IMR-90 (cell line): ENCODE measurements at regions not wholly inside any gene's neighbourhood (a gene's known extent, or its start where the extent isn't known, plus 50 kb on each side); places are given as distances from the start of the nearest gene placed in this dataset.

Experiments
- ATAC-seq: fragments of 200-7000 bp; cut with Tn5 transposase; 2 replicates; pipeline ENCODE4 v1.9.1; 2020; ENCODE audit warnings: low read depth, mild to moderate bottlenecking, moderate library complexity
- BruUV-seq: library from RNA; stranded (reverse); fragments of 400-500 nt; replicated peaks from 2 replicates; lab custom pipeline; 2021; lab: Mats Ljungman, UMichigan
- CTCF ChIA-PET: fragments of 300-600 bp; formaldehyde crosslinking; extraction: SDS; loops from one replicate; lab custom pipeline; 2021; ENCODE audit warnings: antibody characterized with exemption; lab: Yijun Ruan, JAX
- POLR2A ChIA-PET: fragments of 300-600 bp; sonication (Branson Sonifier 250); formaldehyde crosslinking; loops from one replicate; lab custom pipeline; 2022; ENCODE audit warnings: antibody characterized with exemption; ENCODE audit not compliant: unreplicated experiment; lab: Charles Lee
- DNase-seq: peaks from one replicate; pipeline ENCODE4 v3.0.0; 2013
- H2AFZ ChIP-seq: replicated peaks from 2 replicates; pipeline ENCODE3; 2013; ENCODE audit warnings: low read length, mild to moderate bottlenecking; ENCODE audit not compliant: poor library complexity
- H2AK5ac ChIP-seq: 2 replicates; pipeline ENCODE4 v1.6.1; 2013; ENCODE audit warnings: low read depth, low read length, inconsistent platforms
- H2AK9ac ChIP-seq: replicated peaks from 2 replicates; pipeline ENCODE3; 2013; ENCODE audit warnings: mild to moderate bottlenecking, low read depth, low read length, moderate library complexity; ENCODE audit not compliant: poor library complexity
- H2BK120ac ChIP-seq: 2 replicates; pipeline ENCODE4 v1.6.1; 2013; ENCODE audit warnings: low read depth, low read length, inconsistent platforms
- H2BK15ac ChIP-seq: 3 replicates; pipeline ENCODE4 v1.6.1; 2013; ENCODE audit warnings: low read depth, low read length, inconsistent platforms
- H2BK20ac ChIP-seq: 2 replicates; pipeline ENCODE4 v1.6.1; 2013; ENCODE audit warnings: low read depth, mild to moderate bottlenecking, inconsistent platforms, low read length, moderate library complexity
- H2BK5ac ChIP-seq: 2 replicates; pipeline ENCODE4 v1.6.1; 2013; ENCODE audit warnings: mild to moderate bottlenecking, low read depth, low read length, inconsistent platforms; ENCODE audit not compliant: poor library complexity, severe bottlenecking
- H3K14ac ChIP-seq: replicated peaks from 2 replicates; pipeline ENCODE4 v1.6.1; 2013; ENCODE audit warnings: low read depth, low read length, inconsistent platforms
- H3K18ac ChIP-seq: 2 replicates; pipeline ENCODE4 v1.6.1; 2013; ENCODE audit warnings: low read depth, low read length, control low read depth
- H3K23ac ChIP-seq: 2 replicates; pipeline ENCODE4 v1.6.1; 2013; ENCODE audit warnings: low read depth, low read length, inconsistent platforms
- H3K27ac ChIP-seq: 2 replicates; pipeline ENCODE4 v1.5.1; 2013; ENCODE audit warnings: mild to moderate bottlenecking, control low read depth, low read length; ENCODE audit not compliant: insufficient read depth
- H3K27me3 ChIP-seq: 2 replicates; pipeline ENCODE4 v1.6.1; 2013; ENCODE audit warnings: low read length; ENCODE audit not compliant: control insufficient read depth, insufficient read depth
- H3K36me3 ChIP-seq: 2 replicates; pipeline ENCODE4 v1.6.1; 2013; ENCODE audit warnings: low read length, mixed read lengths; ENCODE audit not compliant: control insufficient read depth, insufficient read depth
- H3K4ac ChIP-seq: 2 replicates; pipeline ENCODE4 v1.6.1; 2013; ENCODE audit warnings: low read depth, low read length, inconsistent platforms
- H3K4me1 ChIP-seq: 2 replicates; pipeline ENCODE4 v1.6.1; 2013; ENCODE audit warnings: low read length, mixed read lengths; ENCODE audit not compliant: control insufficient read depth, insufficient read depth
- H3K4me2 ChIP-seq: 2 replicates; pipeline ENCODE4 v1.6.1; 2013; ENCODE audit warnings: low read depth, mild to moderate bottlenecking, control low read depth, low read length, moderate library complexity
- H3K4me3 ChIP-seq: 2 replicates; pipeline ENCODE4 v1.5.1; 2013; ENCODE audit warnings: low read depth, mild to moderate bottlenecking, control low read depth, low read length, moderate library complexity; ENCODE audit not compliant: insufficient read depth
- H3K56ac ChIP-seq: 2 replicates; pipeline ENCODE4 v1.6.1; 2013; ENCODE audit warnings: low read length, inconsistent platforms; ENCODE audit not compliant: insufficient read depth; ENCODE audit errors: extremely low read depth
- H3K79me1 ChIP-seq, 2 experiments: 2 replicates each; pipeline ENCODE4 v1.6.1; 2013; ENCODE audit warnings: low read length in 2 of 2, inconsistent platforms in 1 of 2, low read depth in 1 of 2
- H3K9ac ChIP-seq: 2 replicates; pipeline ENCODE4 v1.6.1; 2013; ENCODE audit warnings: low read depth, low read length, control low read depth
- H3K9me1 ChIP-seq: 2 replicates; pipeline ENCODE4 v1.6.1; 2013; ENCODE audit warnings: low read length, inconsistent platforms; ENCODE audit not compliant: insufficient read depth
- H3K9me3 ChIP-seq: 2 replicates; pipeline ENCODE4 v1.6.1; 2013; ENCODE audit warnings: low read length; ENCODE audit not compliant: control insufficient read depth, insufficient read depth
- H4K20me1 ChIP-seq: 2 replicates; pipeline ENCODE4 v1.6.1; 2013; ENCODE audit warnings: low read length, inconsistent platforms; ENCODE audit not compliant: insufficient read depth
- H4K5ac ChIP-seq: 2 replicates; pipeline ENCODE4 v1.6.1; 2013; ENCODE audit warnings: mild to moderate bottlenecking, low read depth, low read length, control low read depth
- H4K8ac ChIP-seq, 2 experiments: 2 replicates each; pipeline ENCODE4 v1.6.1; 2013; ENCODE audit warnings: low read depth in 2 of 2, low read length in 2 of 2, control low read depth in 1 of 2, inconsistent platforms in 1 of 2
- H4K91ac ChIP-seq: 2 replicates; pipeline ENCODE4 v1.6.1; 2013; ENCODE audit warnings: low read depth, low read length, inconsistent platforms; ENCODE audit not compliant: insufficient read depth
- BHLHE40 ChIP-seq: fragments of 150-350 bp; IDR thresholded peaks from 2 replicates; pipeline ENCODE4 v1.6.1; 2016; ENCODE audit warnings: mild to moderate bottlenecking, low read depth, low read length
- CEBPB ChIP-seq: IDR thresholded peaks from 2 replicates; pipeline ENCODE4 v1.6.1; 2012; ENCODE audit warnings: low read depth, low read length, improper control_type of control experiment
- CHD1 ChIP-seq: IDR thresholded peaks from 2 replicates; pipeline ENCODE4 v1.6.1; 2012; ENCODE audit warnings: low read depth, low read length, improper control_type of control experiment
- MAFK ChIP-seq: IDR thresholded peaks from 2 replicates; pipeline ENCODE4 v1.6.1; 2012; ENCODE audit warnings: low read depth, low read length, improper control_type of control experiment
- MAZ ChIP-seq: IDR thresholded peaks from 2 replicates; pipeline ENCODE4 v1.6.1; 2012; ENCODE audit warnings: low read depth, mild to moderate bottlenecking, low read length, improper control_type of control experiment, moderate library complexity, borderline replicate concordance
- MXI1 ChIP-seq: IDR thresholded peaks from 2 replicates; pipeline ENCODE4 v1.6.1; 2012; ENCODE audit warnings: low read depth, mild to moderate bottlenecking, low read length, moderate library complexity, borderline replicate concordance
- POLR2A ChIP-seq: IDR thresholded peaks from 2 replicates; pipeline ENCODE4 v1.6.1; 2012; ENCODE audit warnings: mild to moderate bottlenecking, low read depth, low read length
- RAD21 ChIP-seq: IDR thresholded peaks from 2 replicates; pipeline ENCODE4 v1.6.1; 2012; ENCODE audit warnings: low read length, improper control_type of control experiment
- RCOR1 ChIP-seq: IDR thresholded peaks from 2 replicates; pipeline ENCODE4 v1.6.1; 2012; ENCODE audit warnings: mild to moderate bottlenecking, low read length, improper control_type of control experiment; ENCODE audit not compliant: insufficient replicate concordance
- RFX5 ChIP-seq: IDR thresholded peaks from 2 replicates; pipeline ENCODE4 v1.8.0; 2012; ENCODE audit warnings: low read depth, mild to moderate bottlenecking, low read length, moderate library complexity
- SMC3 ChIP-seq: fragments of 150-350 bp; IDR thresholded peaks from 2 replicates; pipeline ENCODE4 v1.6.1; 2016; ENCODE audit warnings: low read depth, mild to moderate bottlenecking, antibody characterized with exemption, low read length, moderate library complexity
- WGBS, 2 experiments: methylation state at CpG; one replicate each; pipeline versions ENCODE4 v1.1.5 to v1.1.7; 2013; ENCODE audit warnings: missing lambda C conversion rate in 2 of 2; ENCODE audit not compliant: insufficient read length in 1 of 2; ENCODE audit errors: extremely low coverage in 2 of 2; 5-methylcytosine and 5-hydroxymethylcytosine counted together
- dilution Hi-C: fragments of 300-500 bp; cut with HindIII; formaldehyde crosslinking; loops from one replicate; pipeline ENCODE4 v1.14.3; 2018; ENCODE audit warnings: low sequenced_read_pairs; ENCODE audit not compliant: unreplicated experiment
- in situ Hi-C: fragments of 300-500 bp; cut with MboI; formaldehyde crosslinking; loops from 3 replicates; pipeline ENCODE4 v1.14.3; 2019; ENCODE audit warnings: low sequenced_read_pairs, inconsistent platforms, mixed read lengths
- intact Hi-C: fragments of 100-400 bp; cut with micrococcal nuclease; formaldehyde crosslinking; loops from 2 replicates; pipeline ENCODE4 v1.10.0; 2022
- TF ChIP-seq, protein P1 (sequence below): conservative IDR thresholded peaks from 2 replicates; pipeline ENCODE4 v1.5.1; 2012; ENCODE audit warnings: mild to moderate bottlenecking, low read depth, low read length, improper control_type of control experiment
- TF ChIP-seq, protein P2 (sequence below): fragments of 150-350 bp; IDR thresholded peaks from 2 replicates; pipeline ENCODE4 v1.6.1; 2017; ENCODE audit warnings: mild to moderate bottlenecking, antibody characterized with exemption, low read length, low read depth

DNA sequence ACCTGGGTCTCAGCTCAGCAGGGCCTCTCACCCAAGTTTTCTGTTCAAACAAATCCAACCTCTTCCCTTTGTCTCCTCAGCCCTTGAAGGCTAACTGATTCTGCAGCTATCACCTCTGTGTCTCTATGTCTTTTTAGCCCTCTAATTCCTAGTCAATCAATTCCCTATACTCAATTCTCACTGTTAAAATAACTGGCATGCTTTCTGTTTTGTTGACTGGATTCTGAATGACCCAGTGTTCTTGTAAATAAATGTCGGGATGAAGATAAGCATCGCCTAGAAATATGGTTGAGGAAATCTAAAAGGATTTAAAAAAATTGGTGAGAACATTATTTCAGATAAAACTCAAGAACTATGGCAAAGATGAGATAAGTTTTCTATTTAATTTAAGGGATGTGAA, 210.2 kb downstream of the ICE1 start:
- H3K9me3 ChIP-seq, result peaks cover 25% of the 10 kb centered on the region
- H3K79me1 ChIP-seq, result no peaks in the 10 kb centered on the region
- no peak overlapping the region for H2BK20ac ChIP-seq
- H2AFZ ChIP-seq, result no peak overlapping the region
- in situ Hi-C loops (no loop called here), dilution Hi-C loops (no loop called here), intact Hi-C loops (no loop called here)
- H3K4me3 ChIP-seq, result no peak overlapping the region
- H2BK5ac ChIP-seq, result no peak overlapping the region
- H4K8ac ChIP-seq, result no peak overlapping the region
- H3K4ac ChIP-seq, result no peak overlapping the region
- no peak for TF ChIP-seq RAD21
- no peak for TF ChIP-seq CHD1
- no peak for TF ChIP-seq POLR2A
- TF ChIP-seq MAFK, result no peak
- TF ChIP-seq, protein P1, sequence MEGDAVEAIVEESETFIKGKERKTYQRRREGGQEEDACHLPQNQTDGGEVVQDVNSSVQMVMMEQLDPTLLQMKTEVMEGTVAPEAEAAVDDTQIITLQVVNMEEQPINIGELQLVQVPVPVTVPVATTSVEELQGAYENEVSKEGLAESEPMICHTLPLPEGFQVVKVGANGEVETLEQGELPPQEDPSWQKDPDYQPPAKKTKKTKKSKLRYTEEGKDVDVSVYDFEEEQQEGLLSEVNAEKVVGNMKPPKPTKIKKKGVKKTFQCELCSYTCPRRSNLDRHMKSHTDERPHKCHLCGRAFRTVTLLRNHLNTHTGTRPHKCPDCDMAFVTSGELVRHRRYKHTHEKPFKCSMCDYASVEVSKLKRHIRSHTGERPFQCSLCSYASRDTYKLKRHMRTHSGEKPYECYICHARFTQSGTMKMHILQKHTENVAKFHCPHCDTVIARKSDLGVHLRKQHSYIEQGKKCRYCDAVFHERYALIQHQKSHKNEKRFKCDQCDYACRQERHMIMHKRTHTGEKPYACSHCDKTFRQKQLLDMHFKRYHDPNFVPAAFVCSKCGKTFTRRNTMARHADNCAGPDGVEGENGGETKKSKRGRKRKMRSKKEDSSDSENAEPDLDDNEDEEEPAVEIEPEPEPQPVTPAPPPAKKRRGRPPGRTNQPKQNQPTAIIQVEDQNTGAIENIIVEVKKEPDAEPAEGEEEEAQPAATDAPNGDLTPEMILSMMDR, result no peak
- TF ChIP-seq CEBPB, result no peak
- TF ChIP-seq MXI1, result no peak
- TF ChIP-seq, protein P2, sequence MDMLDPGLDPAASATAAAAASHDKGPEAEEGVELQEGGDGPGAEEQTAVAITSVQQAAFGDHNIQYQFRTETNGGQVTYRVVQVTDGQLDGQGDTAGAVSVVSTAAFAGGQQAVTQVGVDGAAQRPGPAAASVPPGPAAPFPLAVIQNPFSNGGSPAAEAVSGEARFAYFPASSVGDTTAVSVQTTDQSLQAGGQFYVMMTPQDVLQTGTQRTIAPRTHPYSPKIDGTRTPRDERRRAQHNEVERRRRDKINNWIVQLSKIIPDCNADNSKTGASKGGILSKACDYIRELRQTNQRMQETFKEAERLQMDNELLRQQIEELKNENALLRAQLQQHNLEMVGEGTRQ, result no peak
- no peak for TF ChIP-seq RFX5
- TF ChIP-seq RCOR1, result no peak
- TF ChIP-seq MAZ, result no peak
- TF ChIP-seq SMC3, result no peak
- no peak for TF ChIP-seq BHLHE40
- H3K4me2 ChIP-seq, result no peak overlapping the region
- no TSS peak for BruUV-seq
- no peak overlapping the region for H3K27ac ChIP-seq
- H2AK9ac ChIP-seq, result no peak overlapping the region
- no peak overlapping the region for H3K23ac ChIP-seq
- no peak overlapping the region for H2BK120ac ChIP-seq
- H3K9me1 ChIP-seq, result no peaks in the 10 kb centered on the region
- H2AK5ac ChIP-seq, result no peak overlapping the region
- H4K91ac ChIP-seq, result no peak overlapping the region
- no peak overlapping the region for H3K56ac ChIP-seq
- H2BK15ac ChIP-seq, result no peak overlapping the region
- no peak overlapping the region for H3K14ac ChIP-seq
- ATAC-seq (no peak), DNase-seq (no peak)
- H4K20me1 ChIP-seq, result no peaks in the 10 kb centered on the region
- no peaks in the 10 kb centered on the region for H3K4me1 ChIP-seq
- ChIA-PET CTCF (no interaction called here), POLR2A (no interaction called here)
- H4K5ac ChIP-seq, result no peak overlapping the region
- H3K36me3 ChIP-seq, result no peaks in the 10 kb centered on the region
- no CpG with 5 or more reads among the region's 2 CpGs for WGBS, 2 experiments
- H3K27me3 ChIP-seq, result no peaks in the 10 kb centered on the region
- no peak overlapping the region for H3K18ac ChIP-seq
- H3K9ac ChIP-seq, result no peak overlapping the region
